ENCODE measurements at regions not wholly inside any gene's neighbourhood (a gene's known extent, or its start where the extent isn't known, plus 50 kb on each side); places are given as distances from the start of the nearest gene placed in this dataset.
A peak's percentile ranks its signal among the peaks of the same experiment; 100 is the strongest.
"Not testable (repeated sequence)": the region's sequence is repeated elsewhere in the genome, so short reads cannot be mapped to it uniquely, and the experiment has no call there.

GRCh38 chr3:75453839-75454238, 210.3 kb upstream of the FRG2C start:
- not testable (repeated sequence) for DNase-seq

GRCh38 chr3:75474530-75474929, 189.6 kb upstream of the FRG2C start:
- DNase-seq: not testable (repeated sequence)

- DNase-seq: not testable (repeated sequence)
Observed at GRCh38 chr3:75496600-75496999, 167.5 kb upstream of the FRG2C start.

GRCh38 chr3:75500357-75500756, 163.8 kb upstream of the FRG2C start:
- DNase-seq: not testable (repeated sequence)

- not testable (repeated sequence) for DNase-seq
Observed at GRCh38 chr3:75502171-75502570, 162.0 kb upstream of the FRG2C start.

GRCh38 chr3:75502769-75503756, 161.1 kb upstream of the FRG2C start:
- not testable (repeated sequence) for DNase-seq

- DNase-seq: no peak
Observed at GRCh38 chr3:75506603-75507002, 157.5 kb upstream of the FRG2C start.

- not testable (repeated sequence) for DNase-seq
Observed at GRCh38 chr3:75507956-75508355, 156.2 kb upstream of the FRG2C start.

- not testable (repeated sequence) for DNase-seq
Observed at GRCh38 chr3:75527657-75528056, 136.5 kb upstream of the FRG2C start.

- not testable (repeated sequence) for DNase-seq
Observed at GRCh38 chr3:75552095-75552494, 112.0 kb upstream of the FRG2C start.

- not testable (repeated sequence) for DNase-seq
Observed at GRCh38 chr3:75564427-75564826, 99.7 kb upstream of the FRG2C start.

- not testable (repeated sequence) for DNase-seq
Observed at GRCh38 chr3:75572303-75572702, 91.8 kb upstream of the FRG2C start.

- DNase-seq: not testable (repeated sequence)
Observed at GRCh38 chr3:75579091-75579490, 85.0 kb upstream of the FRG2C start.

GRCh38 chr3:75579536-75579935, 84.6 kb upstream of the FRG2C start:
- DNase-seq: not testable (repeated sequence)

- DNase-seq: peak; percentile 39
Observed at GRCh38 chr3:75579981-75580782, 83.9 kb upstream of the FRG2C start.

- DNase-seq: not testable (repeated sequence)
Observed at GRCh38 chr3:75582536-75582935, 81.6 kb upstream of the FRG2C start.

- DNase-seq: not testable (repeated sequence)
Observed at GRCh38 chr3:75583116-75583515, 81.0 kb upstream of the FRG2C start.

GRCh38 chr3:75587695-75588094, 76.4 kb upstream of the FRG2C start:
- DNase-seq: not testable (repeated sequence)

GRCh38 chr3:75590382-75590781, 73.7 kb upstream of the FRG2C start:
- DNase-seq: not testable (repeated sequence)

- DNase-seq: not testable (repeated sequence)
Observed at GRCh38 chr3:75604286-75604934, 59.7 kb upstream of the FRG2C start.

GRCh38 chr3:75607996-75608395, 56.1 kb upstream of the FRG2C start:
- DNase-seq: not testable (repeated sequence)

- not testable (repeated sequence) for DNase-seq
Observed at GRCh38 chr3:75609598-75609997, 54.5 kb upstream of the FRG2C start.

- no peak for DNase-seq
Observed at GRCh38 chr3:75610773-75611172, 53.4 kb upstream of the FRG2C start.
